ENCODE measurements at regions not wholly inside any gene's neighbourhood (a gene's known extent, or its start where the extent isn't known, plus 50 kb on each side); places are given as distances from the start of the nearest gene placed in this dataset.

GRCh38 chr2:203814661-203815540 is 52.7 kb upstream of the CTLA4 start:
- H3K36me3 ChIP-seq (replicated peaks in 1 of 2), result no peaks in the 10 kb centered on the region
- H3K4me1 ChIP-seq (replicated peaks in 1 of 2), result peaks cover 0 to 20% of the 10 kb centered on the region in 2 donors
- no peaks in the 10 kb centered on the region for H3K27me3 ChIP-seq
- peak overlapping the region in 2 of 5 donors; percentile 6 to 65 for H3K27ac ChIP-seq
- no peak overlapping the region for H3K4me3 ChIP-seq
- DNase-seq, result peak; percentile 31 to 81 (median 56)
- TF ChIP-seq POLR2A (IDR thresholded peaks at IDR 0.05) (no peak), CTCF (IDR thresholded peaks at IDR 0.05) (peak; percentile 68 to 87 (median 82))
- H3K9me3 ChIP-seq (replicated peaks in 1 of 3), result no peaks in the 10 kb centered on the region
- intact Hi-C loops (cut with DNase I), result loop anchor here in 1 of 2 donors (5.0 kb wide), 1 partner anchor 333 kb away; no protein-coding TSS in a partner anchor
- 27 to 32% (median 32%) methylated on average over 10 of the region's 10 CpGs for WGBS, 4 donors

GRCh38 chr2:203815541-203815898 is 52.1 kb upstream of the CTLA4 start:
- H3K27ac ChIP-seq, result peak overlapping the region in 1 of 5 donors; percentile 65
- WGBS, 4 donors, result 0 to 2% (median 1%) methylated on average over 2 of the region's 2 CpGs
- no peaks in the 10 kb centered on the region for H3K36me3 ChIP-seq (replicated peaks in 1 of 2)
- H3K9me3 ChIP-seq (replicated peaks in 1 of 3), result no peaks in the 10 kb centered on the region
- no peaks in the 10 kb centered on the region for H3K27me3 ChIP-seq
- intact Hi-C loops (cut with DNase I), result loop anchor here in 1 of 2 donors (5.0 kb wide), 1 partner anchor 333 kb away; no protein-coding TSS in a partner anchor
- no peak for TF ChIP-seq POLR2A (IDR thresholded peaks at IDR 0.05)
- TF ChIP-seq CTCF (IDR thresholded peaks at IDR 0.05), result no peak
- DNase-seq, result no peak
- peaks cover 0 to 20% of the 10 kb centered on the region in 2 donors for H3K4me1 ChIP-seq (replicated peaks in 1 of 2)
- H3K4me3 ChIP-seq, result no peak overlapping the region

DNA sequence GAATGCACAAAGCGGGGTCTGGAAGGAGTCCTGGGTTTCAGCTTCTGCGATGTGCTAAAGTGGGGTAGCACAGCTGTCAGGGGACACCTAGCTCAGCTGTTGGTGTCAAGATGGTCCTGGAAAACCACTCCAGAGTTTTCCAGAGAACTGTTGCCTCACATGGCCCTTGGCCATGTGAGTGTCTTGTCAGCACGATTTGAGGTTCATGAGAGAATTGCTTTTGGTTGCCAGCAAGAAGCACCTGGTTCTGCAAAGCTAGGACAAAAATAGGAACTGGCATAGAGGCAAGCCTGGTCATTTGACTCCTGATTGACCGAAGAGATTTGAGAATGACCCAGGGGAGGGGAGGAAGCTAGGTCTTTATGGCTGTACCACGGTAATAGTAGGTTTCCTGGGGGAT is 50.4 kb upstream of the CTLA4 start:
- Histone ChIP-seq H3K9me3 (replicated peaks in 1 of 3) (no peaks in the 10 kb centered on the region), H3K4me1 (replicated peaks in 1 of 2) (peaks cover 0 to 9% of the 10 kb centered on the region in 2 donors), H3K27ac (no peak overlapping the region), H3K36me3 (replicated peaks in 1 of 2) (no peaks in the 10 kb centered on the region), H3K4me3 (no peak overlapping the region), H3K27me3 (no peaks in the 10 kb centered on the region)
- intact Hi-C loops (cut with DNase I), result loop anchor here in 1 of 2 donors (5.0 kb wide), 1 partner anchor 335 kb away; no protein-coding TSS in a partner anchor
- 49 to 63% (median 59%) methylated on average over 5 of the region's 5 CpGs for WGBS, 4 donors
- no peak for DNase-seq
- no peak for TF ChIP-seq POLR2A (IDR thresholded peaks at IDR 0.05)
- TF ChIP-seq CTCF (IDR thresholded peaks at IDR 0.05), result no peak

All from adrenal gland (tissue), 9 donors.